ENCODE measurements at regions not wholly inside any gene's neighbourhood (a gene's known extent, or its start where the extent isn't known, plus 50 kb on each side); places are given as distances from the start of the nearest gene placed in this dataset.

GRCh38 chr16:79348521-79349306, 251.8 kb downstream of the MAF start:
- DNase-seq (ENCODE audit: low spot score in 2 of 2) (no peak), FAIRE-seq (no peak)

- FAIRE-seq, result no peak
Measured at GRCh38 chr16:79347277-79347676, 253.3 kb downstream of the MAF start.

GRCh38 chr16:79339863-79340262, 260.7 kb downstream of the MAF start:
- FAIRE-seq (no peak), DNase-seq (ENCODE audit: low spot score in 2 of 2) (no peak)

More at GRCh38 chr16:79347277-79347676, 253.3 kb downstream of the MAF start:
- no peak for DNase-seq (ENCODE audit: low spot score in 2 of 2)

DNA sequence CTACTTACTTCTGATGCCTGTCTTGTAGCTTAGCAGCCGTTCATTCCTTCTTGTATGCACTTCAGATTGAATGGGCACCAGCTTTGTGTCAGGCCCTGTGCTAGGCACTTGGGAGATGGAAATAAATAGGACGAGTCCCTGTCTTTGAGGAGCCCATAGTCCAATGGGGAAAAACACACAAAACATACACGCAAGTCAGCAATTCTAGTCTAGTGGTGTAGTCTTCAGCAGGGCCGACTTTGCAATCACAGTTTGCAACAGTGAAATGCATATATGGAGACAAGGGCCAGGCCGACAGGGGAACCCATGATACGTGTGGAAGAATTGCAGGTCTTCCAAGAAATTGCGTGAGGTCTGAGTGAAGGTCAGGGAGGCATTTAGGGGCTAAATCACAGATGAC, 262.6 kb downstream of the MAF start:
- DNase-seq (ENCODE audit: low spot score in 2 of 2) (no peak), FAIRE-seq (no peak)

DNA sequence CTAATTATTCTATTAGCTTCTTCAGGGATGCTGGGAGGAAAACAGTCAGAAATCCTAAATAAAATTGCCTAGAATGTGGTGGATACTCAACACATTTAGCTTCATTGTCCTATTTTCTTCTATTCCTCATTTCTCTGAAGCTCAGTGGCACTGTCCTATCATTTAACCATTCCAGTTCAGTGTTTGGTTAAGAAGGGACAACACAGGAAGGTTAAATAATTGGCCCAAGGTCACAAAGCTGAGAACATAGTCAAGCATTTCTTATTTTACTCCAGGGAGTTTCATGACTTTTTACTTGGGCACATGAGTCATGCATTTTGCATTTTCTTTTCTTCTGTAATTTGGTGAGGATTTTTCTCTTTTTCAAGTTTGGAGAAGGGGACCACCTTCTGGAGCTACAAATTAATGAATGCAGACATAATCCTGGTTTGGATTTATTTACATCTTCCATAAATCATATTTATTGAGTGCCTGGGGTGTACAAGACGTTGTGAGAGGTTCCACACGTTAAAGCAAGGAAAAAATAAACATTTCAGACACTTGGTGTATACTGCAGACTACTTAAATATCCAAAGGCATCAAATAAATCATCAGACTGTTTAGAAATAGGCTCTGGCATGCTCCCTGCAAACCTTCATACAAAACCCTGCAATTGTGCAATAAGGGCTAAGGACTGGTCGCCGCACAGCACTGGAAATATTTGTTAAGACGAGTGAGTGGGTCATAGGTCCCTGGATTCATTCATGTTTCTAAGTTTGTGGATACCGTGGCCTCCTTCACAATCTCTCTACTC, 263.9 kb downstream of the MAF start:
- no peak for DNase-seq (ENCODE audit: low spot score in 2 of 2)
- FAIRE-seq, result no peak

GRCh38 chr16:79334127-79334526, 266.4 kb downstream of the MAF start:
- DNase-seq (ENCODE audit: low spot score in 2 of 2) (no peak), FAIRE-seq (no peak)

DNA sequence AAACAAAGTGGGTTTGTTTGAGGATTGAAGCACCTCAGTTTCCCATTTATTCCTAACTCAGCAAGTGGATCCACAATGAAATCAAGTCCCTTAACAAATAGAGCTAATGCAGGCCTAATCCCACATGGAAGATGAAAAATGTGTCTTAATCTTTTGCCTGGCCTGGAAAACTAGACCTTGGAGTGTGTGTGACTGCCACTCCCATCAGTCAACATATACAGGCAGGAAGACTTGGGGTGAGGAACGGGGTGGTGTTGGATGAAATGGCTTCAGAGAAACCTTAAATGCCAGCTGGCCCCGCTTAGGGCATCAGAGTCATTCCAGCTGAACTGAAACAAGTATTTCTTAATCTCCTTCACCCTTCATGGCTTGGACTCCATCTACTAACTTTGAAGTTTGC, 269.5 kb downstream of the MAF start:
- DNase-seq (ENCODE audit: low spot score in 2 of 2), result no peak
- no peak for FAIRE-seq

- FAIRE-seq (no peak), DNase-seq (ENCODE audit: low spot score in 2 of 2) (no peak)
Measured at GRCh38 chr16:79329967-79330366, 270.6 kb downstream of the MAF start.

- DNase-seq (ENCODE audit: low spot score in 2 of 2) (no peak), FAIRE-seq (no peak)
Measured at GRCh38 chr16:79329166-79329521, 271.4 kb downstream of the MAF start.

DNA sequence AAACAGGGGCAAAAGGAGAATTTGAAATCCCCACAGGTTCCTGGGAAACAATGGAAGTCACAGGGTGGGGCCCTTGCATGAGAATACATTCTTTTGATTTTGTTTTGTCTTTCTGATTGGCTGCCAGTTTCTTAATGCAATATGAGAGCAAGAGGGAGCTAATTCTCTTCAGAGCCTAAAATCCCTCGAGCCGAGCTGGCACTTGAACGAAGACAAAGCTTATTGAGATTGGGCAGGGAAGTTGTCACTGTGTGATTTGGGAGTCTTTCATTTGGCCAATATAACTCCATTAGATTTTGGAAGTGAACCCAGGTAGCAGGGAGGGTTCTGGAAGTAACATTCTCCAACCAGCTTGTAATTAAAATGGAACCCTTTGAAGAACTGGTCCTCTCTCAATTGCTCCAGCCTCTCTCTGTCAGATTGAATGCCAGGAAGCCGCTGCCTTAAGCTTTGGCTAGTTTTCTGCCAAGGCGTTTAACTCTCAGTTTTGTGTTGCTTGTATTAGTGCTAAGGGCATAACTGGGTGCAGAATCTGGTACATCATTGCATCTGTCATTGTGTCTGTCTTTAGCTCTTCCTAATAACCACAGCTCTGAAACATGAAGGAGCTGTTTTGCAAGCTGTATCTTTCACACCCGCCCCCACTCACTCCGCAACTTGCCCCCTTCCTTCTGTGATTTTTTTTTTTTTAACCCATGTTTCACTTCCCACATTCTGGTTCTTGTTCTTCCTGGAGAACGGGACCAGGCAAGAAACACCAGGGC, 272.0 kb downstream of the MAF start:
- DNase-seq (ENCODE audit: low spot score in 2 of 2), result no peak

GRCh38 chr16:79327836-79328235, 272.7 kb downstream of the MAF start:
- DNase-seq (ENCODE audit: low spot score in 2 of 2) (no peak), FAIRE-seq (no peak)

More for the DNA sequence above, 272.0 kb downstream of the MAF start:
- FAIRE-seq, result no peak

GRCh38 chr16:79326549-79326948, 274.0 kb downstream of the MAF start:
- no peak for DNase-seq (ENCODE audit: low spot score in 2 of 2)
- no peak for FAIRE-seq

GRCh38 chr16:79325226-79325945, 275.2 kb downstream of the MAF start:
- FAIRE-seq (no peak), DNase-seq (ENCODE audit: low spot score in 2 of 2) (no peak)

DNA sequence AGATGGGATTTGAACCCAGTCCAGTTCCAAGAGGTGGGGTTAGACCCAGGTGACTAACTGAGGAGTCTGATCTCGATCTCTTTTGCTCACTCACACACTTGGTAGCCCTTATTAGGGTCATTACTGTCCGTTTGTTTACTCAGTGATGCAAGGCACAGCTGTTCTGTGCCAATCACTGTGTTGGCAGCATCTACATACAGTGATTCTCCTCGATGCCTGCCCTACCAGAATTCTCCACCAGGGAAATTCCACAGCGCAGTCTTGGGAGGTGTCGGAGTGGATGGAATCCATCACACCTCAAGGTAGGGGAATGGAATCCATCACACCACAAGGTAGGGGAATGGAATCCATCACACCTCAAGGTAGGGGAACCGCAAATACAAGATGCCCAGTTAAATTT, 279.6 kb downstream of the MAF start:
- DNase-seq (ENCODE audit: low spot score in 2 of 2) (no peak), FAIRE-seq (no peak)

GRCh38 chr16:79318143-79318899, 282.2 kb downstream of the MAF start:
- no peak for FAIRE-seq

DNA sequence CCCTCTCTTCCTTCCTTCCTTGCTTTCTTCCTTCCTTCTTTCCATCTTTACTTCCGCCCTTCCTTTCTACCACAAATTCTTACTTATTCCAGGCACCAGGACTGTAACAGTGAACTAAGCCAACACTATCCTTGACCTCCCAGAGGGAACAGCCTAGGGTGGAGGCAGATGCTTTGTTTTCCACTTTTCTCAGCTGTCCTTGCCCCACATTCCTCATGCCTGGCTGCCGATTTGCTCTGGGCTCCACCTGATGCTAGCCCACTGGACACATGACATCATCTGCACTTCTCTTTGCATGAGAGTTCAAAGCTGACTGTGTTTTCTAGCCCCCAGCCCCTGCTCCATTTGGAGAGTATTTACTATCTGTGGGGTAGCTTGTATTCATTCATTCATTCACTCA, 283.0 kb downstream of the MAF start:
- FAIRE-seq, result no peak
- no peak for DNase-seq (ENCODE audit: low spot score in 2 of 2)

More at GRCh38 chr16:79318143-79318899, 282.2 kb downstream of the MAF start:
- DNase-seq (ENCODE audit: low spot score in 2 of 2), result no peak

GRCh38 chr16:79317026-79317425, 283.5 kb downstream of the MAF start:
- no peak for DNase-seq (ENCODE audit: low spot score in 2 of 2)
- no peak for FAIRE-seq

- FAIRE-seq (no peak), DNase-seq (ENCODE audit: low spot score in 2 of 2) (no peak)
Measured at GRCh38 chr16:79316004-79316458, 284.5 kb downstream of the MAF start.

GRCh38 chr16:79312502-79312901, 288.0 kb downstream of the MAF start:
- FAIRE-seq (no peak), DNase-seq (ENCODE audit: low spot score in 2 of 2) (no peak)

- DNase-seq (ENCODE audit: low spot score in 2 of 2), result no peak
- no peak for FAIRE-seq
Measured at GRCh38 chr16:79310710-79311109, 289.8 kb downstream of the MAF start.
